Spinal cord (tissue), 9 donors: ENCODE measurements at regions not wholly inside any gene's neighbourhood (a gene's known extent, or its start where the extent isn't known, plus 50 kb on each side); places are given as distances from the start of the nearest gene placed in this dataset.

ENCODE experiments used
- DNase-seq, 6 donors: peaks; one replicate each; pipeline versions ENCODE4 v3.0.0 to v3.0.0-alpha.2; 2013 to 2015; ENCODE audit warnings: low spot score in 6 of 6, low read depth in 4 of 6
- H3K27ac ChIP-seq: one replicate; pipeline ENCODE4 v1.5.1; 2013; ENCODE audit warnings: low read depth, low read length, control low read depth
- H3K27me3 ChIP-seq: one replicate; pipeline ENCODE4 v1.6.1; 2013; ENCODE audit warnings: low read length; ENCODE audit not compliant: control insufficient read depth, insufficient read depth
- H3K36me3 ChIP-seq: one replicate; pipeline ENCODE4 v1.6.1; 2013; ENCODE audit warnings: low read length; ENCODE audit not compliant: control insufficient read depth, insufficient read depth
- H3K4me1 ChIP-seq: one replicate; pipeline ENCODE4 v1.6.1; 2013; ENCODE audit warnings: low read length; ENCODE audit not compliant: control insufficient read depth, insufficient read depth
- H3K4me3 ChIP-seq: one replicate; pipeline ENCODE4 v1.5.1; 2013; ENCODE audit warnings: low read depth, low read length, control low read depth
- H3K9me3 ChIP-seq: one replicate; pipeline ENCODE4 v1.6.1; 2013; ENCODE audit warnings: low read length; ENCODE audit not compliant: control insufficient read depth, insufficient read depth
- WGBS: methylation state at CpG from one replicate; pipeline ENCODE4 v1.1.5; 2013; ENCODE audit warnings: missing lambda C conversion rate; ENCODE audit not compliant: insufficient coverage; 5-methylcytosine and 5-hydroxymethylcytosine counted together
- donor health status: healthy.

DNA sequence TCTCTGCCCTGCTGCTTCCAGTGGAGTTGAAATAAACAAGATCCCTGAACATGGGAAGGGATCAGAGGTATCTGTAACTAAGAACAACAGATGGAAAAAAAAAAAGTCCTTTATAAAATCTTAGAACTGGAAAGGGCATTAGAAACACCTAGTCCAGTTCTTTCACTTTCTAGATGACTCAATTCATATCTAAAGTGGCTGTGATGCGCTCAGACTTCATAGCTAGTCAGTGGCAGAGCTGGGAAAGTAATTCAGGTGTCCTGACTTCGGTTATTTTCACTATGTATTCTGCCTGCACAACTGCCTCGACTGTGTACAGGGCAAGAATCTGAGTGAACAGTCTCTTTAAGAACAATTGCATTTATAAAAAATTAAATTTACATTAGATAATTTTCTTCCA is 151.8 kb upstream of the TMTC4 start:
- no peak overlapping the region for H3K4me3 ChIP-seq
- peaks cover 7% of the 10 kb centered on the region for H3K4me1 ChIP-seq
- no peaks in the 10 kb centered on the region for H3K9me3 ChIP-seq
- WGBS = no CpG with 5 or more reads among the region's 3 CpGs
- no peaks in the 10 kb centered on the region for H3K27me3 ChIP-seq
- DNase-seq = no peak
- H3K27ac ChIP-seq = no peak overlapping the region
- no peaks in the 10 kb centered on the region for H3K36me3 ChIP-seq

DNA sequence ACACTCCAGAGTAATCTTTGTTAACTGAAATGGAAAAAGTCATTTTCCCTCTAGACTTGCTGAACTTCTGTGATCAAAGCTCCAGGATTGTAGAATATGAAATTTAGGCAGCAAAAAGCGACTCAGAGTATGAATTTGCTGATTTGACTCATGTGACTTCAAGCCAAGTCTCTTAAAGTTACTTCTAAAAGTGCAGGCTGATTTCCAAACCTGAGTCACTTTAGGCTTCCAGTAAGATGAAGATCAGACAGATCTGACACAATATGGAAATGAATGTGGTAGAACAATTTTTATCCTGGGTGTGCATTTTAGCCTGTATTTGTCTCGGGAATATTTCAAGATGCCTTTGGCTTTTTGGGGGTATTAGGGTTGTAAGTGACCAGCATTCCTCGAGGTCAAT is 151.0 kb upstream of the TMTC4 start:
- Histone ChIP-seq H3K36me3 (no peaks in the 10 kb centered on the region), H3K9me3 (no peaks in the 10 kb centered on the region), H3K27ac (no peak overlapping the region), H3K4me3 (no peak overlapping the region), H3K27me3 (no peaks in the 10 kb centered on the region), H3K4me1 (peaks cover 12% of the 10 kb centered on the region)
- no peak for DNase-seq
- WGBS = 92% methylated on average over 2 of the region's 3 CpGs

DNA sequence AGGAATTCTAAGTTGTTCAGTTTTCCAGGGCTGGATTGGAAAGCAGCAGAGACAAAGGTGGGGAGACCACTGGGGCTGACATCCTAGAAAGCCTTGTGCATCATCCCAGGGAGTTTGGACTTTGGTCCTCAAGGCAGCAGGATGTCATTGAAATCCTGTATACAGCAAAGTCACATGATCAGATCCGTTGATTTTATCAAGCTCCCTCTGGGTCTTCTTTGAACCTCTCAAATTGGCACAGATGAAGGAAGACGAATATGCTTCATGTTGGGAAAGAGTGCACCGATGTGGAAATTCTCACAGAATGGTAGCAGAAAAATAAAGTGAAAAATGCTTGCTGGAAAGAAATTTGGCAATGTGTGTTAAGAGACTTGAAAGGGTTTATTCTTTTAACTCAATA is 149.8 kb upstream of the TMTC4 start:
- Histone ChIP-seq H3K4me3 (no peak overlapping the region), H3K9me3 (no peaks in the 10 kb centered on the region), H3K27ac (no peak overlapping the region), H3K36me3 (no peaks in the 10 kb centered on the region), H3K27me3 (no peaks in the 10 kb centered on the region), H3K4me1 (peaks cover 12% of the 10 kb centered on the region)
- 52% methylated on average over 3 of the region's 3 CpGs for WGBS
- peak in 2 of 6 donors; percentile 38 to 43 for DNase-seq

DNA sequence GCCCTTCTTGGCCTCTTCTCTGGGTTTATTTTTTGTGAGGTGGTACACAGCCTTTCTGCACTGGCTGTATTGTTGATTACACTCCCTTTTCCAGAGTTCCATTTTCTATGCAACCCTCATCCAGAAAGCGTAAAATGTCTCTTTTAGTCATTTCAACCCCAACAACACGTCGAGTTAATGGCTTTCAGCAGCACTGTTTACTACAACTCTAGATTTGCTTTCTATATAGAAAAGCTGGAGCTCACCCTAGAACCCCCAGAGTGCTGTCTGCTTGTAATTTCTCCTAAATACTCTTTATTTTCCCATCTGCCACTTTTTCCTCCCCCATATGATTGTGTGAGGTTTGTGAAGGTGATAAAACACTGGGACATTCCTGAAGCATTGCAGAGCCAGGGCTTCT is 148.9 kb upstream of the TMTC4 start:
- Histone ChIP-seq H3K36me3 (no peaks in the 10 kb centered on the region), H3K4me3 (no peak overlapping the region), H3K27ac (no peak overlapping the region), H3K27me3 (no peaks in the 10 kb centered on the region), H3K4me1 (peaks cover 16% of the 10 kb centered on the region), H3K9me3 (no peaks in the 10 kb centered on the region)
- peak in 1 of 6 donors; percentile 59 for DNase-seq
- 62% methylated on average over 3 of the region's 3 CpGs for WGBS

DNA sequence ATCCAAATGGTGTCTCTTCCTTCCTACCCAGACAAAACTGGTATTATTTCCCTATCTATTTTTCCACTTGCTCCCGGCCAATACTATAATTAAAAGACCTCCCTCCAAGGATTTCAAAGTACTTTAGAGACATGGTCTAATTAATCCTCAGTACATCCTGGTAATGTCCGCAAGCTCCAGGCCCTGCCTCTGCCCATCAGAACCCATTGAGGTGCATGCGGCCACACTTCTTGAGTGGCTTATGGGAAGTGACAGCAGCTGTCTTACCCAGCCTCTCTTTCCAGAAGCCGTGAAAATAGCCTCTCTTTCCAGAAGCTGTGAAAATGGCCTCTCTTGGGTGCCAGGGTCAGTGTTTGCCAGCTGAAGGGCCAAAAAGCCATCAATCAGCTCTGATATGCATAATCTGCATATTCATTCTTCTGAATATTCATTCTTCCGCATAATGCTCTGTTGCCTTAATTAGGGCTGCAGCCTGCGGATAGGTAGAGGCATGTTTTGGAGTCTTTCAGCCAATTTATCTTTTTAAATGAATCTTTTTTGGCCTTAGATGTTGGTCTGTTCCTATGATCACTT is 148.4 kb upstream of the TMTC4 start:
- no peaks in the 10 kb centered on the region for H3K36me3 ChIP-seq
- 75% methylated on average over 3 of the region's 6 CpGs for WGBS
- no peaks in the 10 kb centered on the region for H3K9me3 ChIP-seq
- no peaks in the 10 kb centered on the region for H3K27me3 ChIP-seq
- peak in 2 of 6 donors; percentile 38 to 77 for DNase-seq
- peaks cover 16% of the 10 kb centered on the region for H3K4me1 ChIP-seq
- no peak overlapping the region for H3K4me3 ChIP-seq
- no peak overlapping the region for H3K27ac ChIP-seq

DNA sequence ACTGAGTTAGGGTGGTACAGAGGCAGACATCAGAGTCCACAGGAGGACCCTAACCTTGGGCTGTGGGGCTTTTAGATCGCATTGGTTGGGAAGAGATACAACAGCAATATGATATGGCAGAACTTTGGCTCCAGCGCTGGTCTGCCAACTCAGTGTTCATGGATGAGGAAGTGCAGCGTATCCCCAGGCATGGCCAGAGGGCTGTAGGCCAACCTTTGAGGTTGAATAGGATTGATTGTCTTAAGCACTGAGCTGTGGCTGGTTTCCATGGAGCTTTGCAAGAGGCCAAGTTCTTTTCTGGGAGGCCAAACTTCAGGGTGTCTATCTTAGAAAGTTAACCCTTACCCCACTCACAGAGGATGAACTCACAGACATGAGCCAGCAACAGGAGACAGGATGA is 144.1 kb upstream of the TMTC4 start:
- Histone ChIP-seq H3K27me3 (no peaks in the 10 kb centered on the region), H3K4me1 (peaks cover 17% of the 10 kb centered on the region), H3K27ac (no peak overlapping the region), H3K36me3 (no peaks in the 10 kb centered on the region), H3K9me3 (no peaks in the 10 kb centered on the region), H3K4me3 (no peak overlapping the region)
- peak in 4 of 6 donors; percentile 55 to 86 (median 60) for DNase-seq
- WGBS = 47% methylated on average over 3 of the region's 3 CpGs

DNA sequence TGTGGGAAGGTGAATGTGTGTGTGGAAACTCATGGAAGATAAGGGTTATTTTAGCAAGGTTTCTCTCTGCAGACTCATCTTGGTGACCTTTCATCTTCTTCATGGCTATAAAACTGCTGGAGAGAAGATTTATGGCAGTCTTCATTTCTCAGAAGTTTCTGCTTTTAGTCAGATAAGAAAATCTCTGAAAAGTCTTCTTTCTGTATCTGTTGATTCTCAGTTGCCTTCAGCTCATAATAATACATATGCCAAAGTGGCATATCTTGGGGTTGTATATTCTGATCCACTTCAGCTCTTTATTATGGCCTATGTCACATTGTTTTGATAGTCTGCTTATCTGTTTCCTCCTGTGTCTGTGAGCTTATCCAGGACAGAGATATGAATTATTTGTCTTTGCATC is 143.3 kb upstream of the TMTC4 start:
- H3K4me3 ChIP-seq = no peak overlapping the region

DNA sequence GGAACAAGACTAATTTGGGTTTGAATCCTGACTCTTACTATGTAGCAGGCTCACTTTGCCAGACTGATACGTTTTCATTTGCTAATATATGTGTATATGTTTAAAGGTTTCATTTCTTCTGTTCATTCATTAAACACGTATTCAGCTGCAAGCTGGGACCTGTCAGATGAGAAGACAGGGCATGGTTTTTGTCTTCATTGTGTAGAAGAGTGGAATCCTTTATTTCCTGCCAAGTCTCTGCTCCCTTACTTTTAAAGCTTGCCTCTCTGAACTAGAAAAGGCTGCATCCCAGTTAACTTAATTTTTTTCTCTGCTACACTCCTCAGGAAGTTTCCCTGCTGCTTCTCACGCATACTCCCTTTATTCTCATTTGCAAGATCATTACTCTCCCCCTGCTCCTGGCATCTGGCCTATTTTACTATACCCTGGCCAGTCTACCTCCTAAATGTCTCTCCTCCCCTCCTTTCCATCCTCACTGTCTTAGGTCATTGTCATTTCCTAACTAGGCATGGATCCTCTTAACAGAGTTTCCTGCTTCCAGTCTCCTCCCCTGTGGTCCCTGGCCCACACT is 141.0 kb upstream of the TMTC4 start:
- WGBS = 17% methylated on average over 1 of the region's 3 CpGs
- Histone ChIP-seq H3K4me1 (peaks cover 12% of the 10 kb centered on the region), H3K36me3 (no peaks in the 10 kb centered on the region), H3K4me3 (no peak overlapping the region), H3K9me3 (no peaks in the 10 kb centered on the region), H3K27ac (no peak overlapping the region), H3K27me3 (peaks cover 2% of the 10 kb centered on the region)
- peak in 1 of 6 donors; percentile 49 for DNase-seq

More for the DNA sequence above, 143.3 kb upstream of the TMTC4 start:
- no peak for DNase-seq
- Histone ChIP-seq H3K9me3 (no peaks in the 10 kb centered on the region), H3K4me1 (peaks cover 14% of the 10 kb centered on the region), H3K27me3 (no peaks in the 10 kb centered on the region), H3K27ac (no peak overlapping the region), H3K36me3 (no peaks in the 10 kb centered on the region)

DNA sequence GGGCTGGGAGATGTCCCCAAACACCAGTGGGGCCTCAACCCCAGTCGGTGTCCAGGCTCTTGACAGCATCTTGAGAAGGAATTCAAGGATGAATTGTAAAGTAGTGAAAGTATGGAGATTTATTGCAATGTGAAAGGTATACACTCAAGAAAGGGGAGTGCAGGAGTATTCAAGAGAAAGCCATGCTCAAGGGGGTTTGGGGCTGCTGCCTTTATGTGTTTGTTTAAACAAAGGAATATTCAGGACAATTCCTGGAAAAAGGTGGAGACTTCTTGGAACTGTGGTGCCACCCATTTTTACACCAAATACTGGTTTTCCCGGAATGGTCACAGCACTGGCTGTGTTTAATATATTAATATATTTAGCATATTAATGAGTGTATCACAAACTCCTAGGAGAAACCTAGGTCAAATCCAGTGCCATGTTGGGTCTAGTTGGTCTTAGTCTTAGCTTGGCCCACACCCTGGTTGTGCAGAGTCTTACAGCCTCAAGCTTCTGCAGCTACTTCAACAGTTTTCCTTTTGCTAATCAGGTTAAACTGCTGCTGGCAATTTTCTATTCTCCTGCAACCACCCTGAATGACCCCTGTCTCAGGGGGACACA is 138.5 kb upstream of the TMTC4 start:
- Histone ChIP-seq H3K27me3 (peaks cover 2% of the 10 kb centered on the region), H3K4me3 (no peak overlapping the region), H3K9me3 (no peaks in the 10 kb centered on the region), H3K27ac (no peak overlapping the region), H3K4me1 (peaks cover 8% of the 10 kb centered on the region), H3K36me3 (no peaks in the 10 kb centered on the region)
- DNase-seq = no peak
- 47% methylated on average over 1 of the region's 2 CpGs for WGBS

DNA sequence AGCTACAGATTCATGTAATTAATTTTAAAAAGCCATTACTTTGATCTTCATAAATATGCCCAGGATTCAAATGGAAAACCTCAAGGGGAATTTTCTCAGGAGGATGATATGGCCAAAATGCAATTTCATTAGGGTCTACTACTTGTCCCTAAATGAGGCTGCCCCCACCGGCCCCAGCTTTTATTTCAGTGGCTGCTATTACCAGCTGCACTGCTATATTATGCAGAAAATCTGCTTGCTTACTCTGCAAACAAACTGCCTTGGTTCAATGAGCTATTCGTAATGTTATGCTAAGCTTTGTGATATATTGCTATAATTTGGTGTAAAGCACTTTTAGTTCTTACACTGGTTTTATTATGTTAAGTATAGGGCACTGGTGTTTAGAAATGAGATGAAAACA is 137.3 kb upstream of the TMTC4 start:
- no peaks in the 10 kb centered on the region for H3K9me3 ChIP-seq
- H3K27ac ChIP-seq = no peak overlapping the region
- WGBS = 43% methylated on average over 1 of the region's 2 CpGs
- H3K36me3 ChIP-seq = no peaks in the 10 kb centered on the region
- DNase-seq = peak in 2 of 6 donors; percentile 64 to 74
- H3K4me3 ChIP-seq = no peak overlapping the region
- H3K4me1 ChIP-seq = peaks cover 8% of the 10 kb centered on the region
- peaks cover 2% of the 10 kb centered on the region for H3K27me3 ChIP-seq
